ENCODE measurements at regions not wholly inside any gene's neighbourhood (a gene's known extent, or its start where the extent isn't known, plus 50 kb on each side); places are given as distances from the start of the nearest gene placed in this dataset.

DNA sequence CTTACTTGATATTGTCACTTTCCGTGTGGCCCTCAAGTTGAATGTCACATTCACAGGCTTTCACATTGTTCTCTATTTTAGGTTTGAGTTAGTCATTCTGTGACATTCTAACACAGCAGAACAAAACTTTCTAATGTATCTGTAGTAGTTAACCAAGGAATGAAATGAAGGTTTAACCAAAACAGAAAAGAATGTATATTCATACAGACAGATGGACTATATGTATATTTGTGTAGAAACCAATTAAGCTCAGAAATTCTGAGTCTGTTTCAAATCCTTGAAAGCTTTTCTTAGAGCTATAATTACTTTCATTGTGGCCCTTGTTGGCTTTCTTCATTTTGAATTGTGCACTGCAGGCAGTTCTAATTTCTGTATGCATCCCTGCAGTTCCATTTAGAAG lies 654.7 kb downstream of the LRRC70 start:
- Mint-ChIP-seq H3K4me1 (no peaks in the 10 kb centered on the region), H3K27me3 (no peaks in the 10 kb centered on the region), H3K27ac (no peak overlapping the region), H3K36me3 (no peaks in the 10 kb centered on the region), H3K4me3 (no peak overlapping the region), H3K9me3 (peaks cover 0 to 8% (median 3%) of the 10 kb centered on the region in 7 donors)
- no peaks in the 10 kb centered on the region for H3K27me3 ChIP-seq (ENCODE audit: control insufficient read depth, insufficient read depth, low read length)
- no peak overlapping the region for H3K27ac ChIP-seq (ENCODE audit: insufficient read depth, low read length, poor library complexity, severe bottlenecking)
- H3K4me3 ChIP-seq (ENCODE audit: low read depth, low read length), result no peak overlapping the region
- DNase-seq (no peak), ATAC-seq (ENCODE audit: low read depth in 2 of 2) (no peak)
- no peaks in the 10 kb centered on the region for H3K4me1 ChIP-seq (ENCODE audit: control insufficient read depth, insufficient read depth, low read length, poor library complexity, severe bottlenecking)
- no peaks in the 10 kb centered on the region for H3K9me3 ChIP-seq (ENCODE audit: control insufficient read depth in 2 of 2, low read length in 2 of 2)
- no peaks in the 10 kb centered on the region for H3K36me3 ChIP-seq (ENCODE audit: control insufficient read depth, insufficient read depth, low read length)

DNA sequence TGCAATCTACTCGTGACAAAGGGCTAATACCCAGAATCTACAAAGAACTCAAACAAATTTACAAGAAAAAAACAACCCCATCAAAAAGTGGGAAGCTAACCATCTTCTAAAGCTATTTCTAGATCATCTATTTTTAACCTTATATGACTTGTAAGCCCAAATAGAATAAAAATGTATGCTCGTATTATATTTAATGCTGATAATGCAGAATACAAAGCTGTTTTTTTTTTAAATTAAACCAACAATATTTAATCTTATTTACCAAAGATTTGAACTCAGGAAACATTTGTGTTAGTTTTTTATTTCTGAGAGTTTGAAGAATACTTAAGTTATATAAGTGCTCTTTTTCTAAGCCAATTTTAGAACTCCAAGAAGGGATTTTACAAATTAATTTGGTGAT lies 652.1 kb downstream of the LRRC70 start:
- Histone ChIP-seq H3K4me1 (ENCODE audit: control insufficient read depth, insufficient read depth, low read length, poor library complexity, severe bottlenecking) (no peaks in the 10 kb centered on the region), H3K27me3 (ENCODE audit: control insufficient read depth, insufficient read depth, low read length) (no peaks in the 10 kb centered on the region), H3K4me3 (ENCODE audit: low read depth, low read length) (no peak overlapping the region), H3K27ac (ENCODE audit: insufficient read depth, low read length, poor library complexity, severe bottlenecking) (no peak overlapping the region), H3K9me3 (ENCODE audit: control insufficient read depth in 2 of 2, low read length in 2 of 2) (no peaks in the 10 kb centered on the region), H3K36me3 (ENCODE audit: control insufficient read depth, insufficient read depth, low read length) (no peaks in the 10 kb centered on the region)
- H3K4me3 Mint-ChIP-seq, result no peak overlapping the region
- ATAC-seq (ENCODE audit: low read depth in 2 of 2) (no peak), DNase-seq (no peak)
- H3K27me3 Mint-ChIP-seq, result no peaks in the 10 kb centered on the region
- no peaks in the 10 kb centered on the region for H3K36me3 Mint-ChIP-seq
- H3K9me3 Mint-ChIP-seq, result peaks cover 0 to 13% (median 3%) of the 10 kb centered on the region in 7 donors
- no peaks in the 10 kb centered on the region for H3K4me1 Mint-ChIP-seq
- no peak overlapping the region for H3K27ac Mint-ChIP-seq

DNA sequence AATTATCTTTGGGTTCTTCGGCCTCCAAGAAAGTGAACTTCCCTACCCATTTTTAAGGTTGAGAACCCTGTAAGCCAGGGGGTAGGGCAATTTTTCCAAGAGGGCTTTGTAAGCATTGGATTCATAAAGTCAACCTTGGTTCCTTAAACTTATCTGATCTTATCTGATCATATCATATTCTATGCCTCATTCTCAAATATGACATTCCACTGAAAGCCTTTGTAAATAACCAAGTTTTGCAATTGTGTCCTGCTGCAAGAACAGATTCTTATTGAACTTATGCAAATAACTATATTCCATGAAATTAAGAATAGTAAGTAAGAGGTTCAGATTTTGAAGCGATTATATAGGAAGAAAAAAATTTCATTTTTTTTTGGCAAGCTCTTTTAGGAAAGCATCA lies 649.5 kb downstream of the LRRC70 start:
- H3K4me3 Mint-ChIP-seq, result no peak overlapping the region
- H3K36me3 Mint-ChIP-seq, result no peaks in the 10 kb centered on the region
- DNase-seq (no peak), ATAC-seq (ENCODE audit: low read depth in 2 of 2) (no peak)
- H3K27me3 ChIP-seq (ENCODE audit: control insufficient read depth, insufficient read depth, low read length), result no peaks in the 10 kb centered on the region
- H3K27me3 Mint-ChIP-seq, result no peaks in the 10 kb centered on the region
- no peaks in the 10 kb centered on the region for H3K4me1 Mint-ChIP-seq
- no peaks in the 10 kb centered on the region for H3K4me1 ChIP-seq (ENCODE audit: control insufficient read depth, insufficient read depth, low read length, poor library complexity, severe bottlenecking)
- peaks cover 0 to 9% (median 4%) of the 10 kb centered on the region in 7 donors for H3K9me3 Mint-ChIP-seq
- no peaks in the 10 kb centered on the region for H3K36me3 ChIP-seq (ENCODE audit: control insufficient read depth, insufficient read depth, low read length)
- no peak overlapping the region for H3K27ac ChIP-seq (ENCODE audit: insufficient read depth, low read length, poor library complexity, severe bottlenecking)
- H3K4me3 ChIP-seq (ENCODE audit: low read depth, low read length), result no peak overlapping the region
- no peak overlapping the region for H3K27ac Mint-ChIP-seq
- no peaks in the 10 kb centered on the region for H3K9me3 ChIP-seq (ENCODE audit: control insufficient read depth in 2 of 2, low read length in 2 of 2)

DNA sequence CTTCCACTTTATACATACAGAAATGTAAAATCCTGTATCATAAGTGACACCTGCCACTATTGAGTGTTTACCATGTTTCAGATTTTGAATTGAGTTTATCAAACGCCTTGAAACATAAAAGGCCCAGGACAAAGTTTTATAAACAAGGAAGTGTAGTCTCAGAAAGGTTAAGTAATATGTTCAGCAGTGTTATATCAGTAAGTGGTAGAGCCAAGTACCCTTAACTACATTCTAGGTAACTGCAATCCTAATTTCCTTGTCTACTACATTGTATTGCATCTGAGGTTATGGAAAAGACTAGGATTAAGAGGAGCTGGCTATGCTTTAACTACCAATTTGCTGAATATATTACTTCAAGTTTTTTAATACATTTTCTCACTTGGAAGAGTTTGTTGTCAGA lies 641.6 kb downstream of the LRRC70 start:
- H3K4me1 Mint-ChIP-seq, result no peaks in the 10 kb centered on the region
- Histone ChIP-seq H3K9me3 (ENCODE audit: control insufficient read depth in 2 of 2, low read length in 2 of 2) (no peaks in the 10 kb centered on the region), H3K36me3 (ENCODE audit: control insufficient read depth, insufficient read depth, low read length) (no peaks in the 10 kb centered on the region), H3K4me1 (ENCODE audit: control insufficient read depth, insufficient read depth, low read length, poor library complexity, severe bottlenecking) (no peaks in the 10 kb centered on the region), H3K27ac (ENCODE audit: insufficient read depth, low read length, poor library complexity, severe bottlenecking) (no peak overlapping the region), H3K4me3 (ENCODE audit: low read depth, low read length) (no peak overlapping the region), H3K27me3 (ENCODE audit: control insufficient read depth, insufficient read depth, low read length) (no peaks in the 10 kb centered on the region)
- no peaks in the 10 kb centered on the region for H3K36me3 Mint-ChIP-seq
- no peak overlapping the region for H3K27ac Mint-ChIP-seq
- ATAC-seq (ENCODE audit: low read depth in 2 of 2) (no peak), DNase-seq (no peak)
- H3K27me3 Mint-ChIP-seq, result no peaks in the 10 kb centered on the region
- H3K4me3 Mint-ChIP-seq, result no peak overlapping the region
- H3K9me3 Mint-ChIP-seq, result peaks cover 0 to 6% (median 1%) of the 10 kb centered on the region in 7 donors

DNA sequence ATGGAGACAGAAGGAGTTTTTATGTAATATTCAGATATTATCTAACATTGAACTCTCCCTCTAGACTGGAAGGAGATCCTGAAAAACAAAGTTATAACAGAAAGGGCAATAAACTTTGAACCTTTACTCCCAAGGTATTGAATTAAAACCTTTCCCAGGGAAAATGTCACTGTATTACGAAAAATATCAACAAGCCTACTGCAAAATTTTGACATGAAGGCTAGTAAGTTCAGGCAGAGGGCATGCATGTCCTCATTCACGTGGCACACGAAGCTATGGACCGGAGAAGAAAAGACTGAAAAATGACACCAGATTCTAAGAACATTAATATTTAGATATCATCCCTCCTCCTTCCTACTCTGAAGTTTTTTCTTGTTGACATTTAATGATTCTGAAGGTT lies 638.8 kb downstream of the LRRC70 start:
- Mint-ChIP-seq H3K36me3 (no peaks in the 10 kb centered on the region), H3K4me3 (no peak overlapping the region), H3K27me3 (no peaks in the 10 kb centered on the region), H3K9me3 (peaks cover 0 to 6% (median 5%) of the 10 kb centered on the region in 7 donors), H3K27ac (no peak overlapping the region), H3K4me1 (no peaks in the 10 kb centered on the region)
- H3K36me3 ChIP-seq (ENCODE audit: control insufficient read depth, insufficient read depth, low read length), result no peaks in the 10 kb centered on the region
- H3K4me1 ChIP-seq (ENCODE audit: control insufficient read depth, insufficient read depth, low read length, poor library complexity, severe bottlenecking), result no peaks in the 10 kb centered on the region
- ATAC-seq (ENCODE audit: low read depth in 2 of 2), result no peak
- H3K27ac ChIP-seq (ENCODE audit: insufficient read depth, low read length, poor library complexity, severe bottlenecking), result no peak overlapping the region
- no peak for DNase-seq
- H3K27me3 ChIP-seq (ENCODE audit: control insufficient read depth, insufficient read depth, low read length), result no peaks in the 10 kb centered on the region
- H3K9me3 ChIP-seq (ENCODE audit: control insufficient read depth in 2 of 2, low read length in 2 of 2), result no peaks in the 10 kb centered on the region
- no peak overlapping the region for H3K4me3 ChIP-seq (ENCODE audit: low read depth, low read length)

DNA sequence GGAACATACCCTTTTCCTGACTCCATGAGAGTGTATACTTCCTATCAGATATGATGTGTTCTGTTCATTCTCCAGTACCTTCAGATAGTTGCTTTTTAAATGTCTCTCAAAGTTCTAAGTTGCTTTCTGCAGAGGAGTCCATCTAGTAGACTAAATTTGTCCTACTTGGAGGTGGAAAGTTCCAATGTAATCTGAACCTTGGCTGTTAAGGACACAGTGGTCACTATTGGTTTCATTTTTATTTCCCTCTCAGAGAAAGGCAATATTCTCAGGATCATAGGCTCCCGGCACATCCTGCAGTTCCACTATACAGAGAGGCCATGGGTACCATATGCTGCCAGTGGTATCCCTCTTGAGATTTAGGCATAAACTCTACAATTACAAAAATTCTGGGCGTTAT lies 634.6 kb downstream of the LRRC70 start:
- H3K4me1 Mint-ChIP-seq, result no peaks in the 10 kb centered on the region
- Histone ChIP-seq H3K36me3 (ENCODE audit: control insufficient read depth, insufficient read depth, low read length) (no peaks in the 10 kb centered on the region), H3K27ac (ENCODE audit: insufficient read depth, low read length, poor library complexity, severe bottlenecking) (no peak overlapping the region), H3K27me3 (ENCODE audit: control insufficient read depth, insufficient read depth, low read length) (no peaks in the 10 kb centered on the region), H3K4me3 (ENCODE audit: low read depth, low read length) (no peak overlapping the region), H3K9me3 (ENCODE audit: control insufficient read depth in 2 of 2, low read length in 2 of 2) (no peaks in the 10 kb centered on the region), H3K4me1 (ENCODE audit: control insufficient read depth, insufficient read depth, low read length, poor library complexity, severe bottlenecking) (no peaks in the 10 kb centered on the region)
- ATAC-seq (ENCODE audit: low read depth in 2 of 2), result no peak
- no peak overlapping the region for H3K4me3 Mint-ChIP-seq
- no peaks in the 10 kb centered on the region for H3K36me3 Mint-ChIP-seq
- peaks cover 0 to 6% (median 4%) of the 10 kb centered on the region in 7 donors for H3K9me3 Mint-ChIP-seq
- no peaks in the 10 kb centered on the region for H3K27me3 Mint-ChIP-seq
- no peak overlapping the region for H3K27ac Mint-ChIP-seq
- no peak for DNase-seq

DNA sequence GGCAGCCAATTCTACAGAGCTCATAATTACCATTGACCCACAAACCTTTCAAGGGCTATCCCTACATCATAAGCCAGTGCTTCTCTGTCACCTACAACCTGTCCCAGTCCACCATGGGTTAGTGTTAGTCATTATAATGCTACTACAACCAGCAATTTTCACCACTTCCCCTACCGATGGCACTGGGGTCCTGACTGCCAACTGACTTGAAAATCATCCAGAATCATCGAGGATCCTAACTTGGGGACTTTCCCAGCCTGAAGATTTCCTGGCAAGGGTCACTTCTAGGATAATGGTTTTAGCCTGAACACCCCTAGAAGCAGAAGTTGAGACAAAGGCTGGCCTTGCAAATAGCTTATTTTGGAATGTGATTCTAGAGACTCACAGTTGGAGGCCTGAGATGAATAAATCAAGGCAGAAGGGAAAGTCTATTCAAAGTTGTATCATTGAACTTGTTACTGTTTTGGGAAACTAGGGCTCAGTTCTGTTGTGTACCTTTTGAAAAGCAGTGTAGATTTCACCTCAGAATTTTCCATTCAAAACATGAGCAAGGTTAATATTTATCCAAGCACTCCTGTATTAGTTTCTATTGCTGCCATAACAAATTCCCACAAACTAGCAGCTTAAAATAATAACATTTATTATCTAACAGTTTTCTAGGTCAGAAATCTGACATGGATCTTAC lies 633.0 kb downstream of the LRRC70 start:
- Histone ChIP-seq H3K27me3 (ENCODE audit: control insufficient read depth, insufficient read depth, low read length) (no peaks in the 10 kb centered on the region), H3K4me3 (ENCODE audit: low read depth, low read length) (no peak overlapping the region), H3K36me3 (ENCODE audit: control insufficient read depth, insufficient read depth, low read length) (no peaks in the 10 kb centered on the region), H3K9me3 (ENCODE audit: control insufficient read depth in 2 of 2, low read length in 2 of 2) (no peaks in the 10 kb centered on the region), H3K27ac (ENCODE audit: insufficient read depth, low read length, poor library complexity, severe bottlenecking) (no peak overlapping the region), H3K4me1 (ENCODE audit: control insufficient read depth, insufficient read depth, low read length, poor library complexity, severe bottlenecking) (no peaks in the 10 kb centered on the region)
- Mint-ChIP-seq H3K9me3 (peaks cover 0 to 6% (median 4%) of the 10 kb centered on the region in 7 donors), H3K4me1 (no peaks in the 10 kb centered on the region), H3K27ac (no peak overlapping the region), H3K4me3 (no peak overlapping the region), H3K36me3 (no peaks in the 10 kb centered on the region), H3K27me3 (no peaks in the 10 kb centered on the region)
- no peak for ATAC-seq (ENCODE audit: low read depth in 2 of 2)
- no peak for DNase-seq

DNA sequence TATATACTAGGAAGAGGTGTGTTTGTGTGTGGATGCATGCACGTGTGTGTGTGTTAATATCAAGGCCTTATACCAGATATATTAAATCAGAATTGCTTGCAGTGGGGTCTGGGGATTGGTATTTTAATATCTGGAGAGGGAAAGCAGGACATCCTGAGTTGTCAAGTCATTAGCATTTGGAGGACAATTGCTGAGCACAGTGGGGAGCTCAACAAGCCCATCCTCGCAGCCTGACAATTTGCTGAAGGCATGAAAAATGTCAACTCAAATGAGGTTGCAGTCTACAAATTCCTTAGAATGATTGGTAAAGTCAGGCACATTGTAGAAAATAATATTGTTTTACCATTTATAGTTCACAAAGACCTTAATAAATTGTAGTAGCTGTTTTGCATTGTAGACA lies 627.4 kb downstream of the LRRC70 start:
- Mint-ChIP-seq H3K36me3 (no peaks in the 10 kb centered on the region), H3K4me1 (no peaks in the 10 kb centered on the region), H3K27ac (no peak overlapping the region), H3K27me3 (no peaks in the 10 kb centered on the region), H3K4me3 (no peak overlapping the region), H3K9me3 (peaks cover 1 to 19% (median 4%) of the 10 kb centered on the region in 7 donors)
- Histone ChIP-seq H3K4me3 (ENCODE audit: low read depth, low read length) (no peak overlapping the region), H3K27me3 (ENCODE audit: control insufficient read depth, insufficient read depth, low read length) (no peaks in the 10 kb centered on the region), H3K36me3 (ENCODE audit: control insufficient read depth, insufficient read depth, low read length) (no peaks in the 10 kb centered on the region), H3K27ac (ENCODE audit: insufficient read depth, low read length, poor library complexity, severe bottlenecking) (no peak overlapping the region), H3K9me3 (ENCODE audit: control insufficient read depth in 2 of 2, low read length in 2 of 2) (no peaks in the 10 kb centered on the region), H3K4me1 (ENCODE audit: control insufficient read depth, insufficient read depth, low read length, poor library complexity, severe bottlenecking) (no peaks in the 10 kb centered on the region)
- no peak for DNase-seq
- ATAC-seq (ENCODE audit: low read depth in 2 of 2), result no peak
